NCI-H1105 (cell line): ENCODE measurements at regions not wholly inside any gene's neighbourhood (a gene's known extent, or its start where the extent isn't known, plus 50 kb on each side); places are given as distances from the start of the nearest gene placed in this dataset.
A peak's percentile ranks its signal among the peaks of the same experiment; 100 is the strongest.
"Not testable (repeated sequence)": the region's sequence is repeated elsewhere in the genome, so short reads cannot be mapped to it uniquely, and the experiment has no call there.

Source experiments
- DNase-seq: peaks from one replicate; lab custom pipeline; 2025; lab: John Stamatoyannopoulos, UW

DNA sequence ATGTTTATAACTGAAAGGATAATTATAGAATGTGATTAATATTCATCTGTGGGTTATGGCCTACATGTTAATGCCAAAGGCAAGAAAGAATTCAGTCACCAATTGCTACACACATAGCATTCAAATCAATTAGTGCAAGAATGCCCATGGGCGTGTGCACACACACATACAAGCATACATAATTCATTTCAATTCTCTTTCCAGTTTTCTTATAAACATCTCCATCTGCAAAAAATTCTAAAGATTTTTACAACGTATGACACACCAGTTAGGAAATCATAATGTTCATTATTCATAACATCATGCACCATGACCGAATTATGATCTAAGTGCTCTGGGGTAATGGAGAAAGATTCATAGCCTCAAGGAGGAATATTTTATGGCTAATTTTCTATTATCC lies 111.0 kb upstream of the ADTRP start:
- DNase-seq = no peak

DNA sequence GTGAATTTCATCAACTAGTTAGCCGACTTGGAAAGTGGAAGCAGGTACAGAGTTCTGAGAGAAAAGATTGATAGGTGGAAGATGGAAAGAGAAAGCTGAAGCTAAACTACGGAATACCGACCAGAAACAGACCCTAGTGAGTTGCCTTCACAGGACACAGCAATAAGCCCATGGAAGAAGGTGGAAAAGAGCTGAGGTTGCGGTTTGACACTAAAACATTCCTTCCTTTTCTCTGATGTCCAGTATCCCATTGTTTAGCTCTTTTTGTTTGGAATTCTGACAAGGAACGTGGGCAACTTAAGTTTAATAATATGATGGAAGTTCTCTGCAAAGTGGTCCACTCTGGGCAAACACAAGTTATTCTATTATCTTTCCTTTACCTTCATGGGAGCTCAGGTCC lies 110.1 kb upstream of the ADTRP start:
- DNase-seq = no peak

DNA sequence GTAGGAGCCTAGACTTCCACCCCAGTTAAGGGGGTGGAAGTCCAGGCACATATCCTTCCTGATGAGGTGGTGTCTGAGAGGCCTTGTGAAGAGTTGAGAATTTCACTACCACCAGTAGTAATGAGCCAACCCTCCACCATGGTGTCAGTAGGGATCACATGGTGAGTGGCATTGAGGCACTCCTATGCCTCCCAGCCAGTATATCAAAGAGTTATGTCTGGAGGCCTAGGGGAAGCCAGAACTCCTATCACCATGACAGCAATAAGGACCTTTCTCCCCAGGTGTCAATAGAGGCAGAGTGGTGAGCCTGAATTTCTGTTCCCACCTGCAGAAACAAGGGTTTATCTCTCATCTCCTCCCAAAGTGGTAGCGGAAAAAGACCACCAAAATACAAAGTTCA lies 106.6 kb upstream of the ADTRP start:
- no peak for DNase-seq

DNA sequence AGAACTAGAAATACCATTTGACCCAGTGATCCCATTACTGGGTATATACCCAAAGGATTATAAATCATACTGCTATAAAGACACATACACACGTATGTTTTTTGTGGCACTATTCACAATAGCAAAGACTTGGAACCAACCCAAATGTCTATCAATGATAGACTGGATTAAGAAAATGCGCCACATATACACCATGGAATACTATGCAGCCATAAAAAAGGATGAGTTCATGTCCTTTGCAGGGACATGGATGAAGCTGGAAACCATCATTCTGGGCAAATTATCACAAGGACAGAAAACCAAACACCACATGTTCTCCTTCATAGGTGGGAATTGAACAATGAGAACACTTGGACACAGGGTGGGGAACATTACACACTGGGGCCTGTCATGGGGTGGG lies 104.9 kb upstream of the ADTRP start:
- DNase-seq = not testable (repeated sequence)

DNA sequence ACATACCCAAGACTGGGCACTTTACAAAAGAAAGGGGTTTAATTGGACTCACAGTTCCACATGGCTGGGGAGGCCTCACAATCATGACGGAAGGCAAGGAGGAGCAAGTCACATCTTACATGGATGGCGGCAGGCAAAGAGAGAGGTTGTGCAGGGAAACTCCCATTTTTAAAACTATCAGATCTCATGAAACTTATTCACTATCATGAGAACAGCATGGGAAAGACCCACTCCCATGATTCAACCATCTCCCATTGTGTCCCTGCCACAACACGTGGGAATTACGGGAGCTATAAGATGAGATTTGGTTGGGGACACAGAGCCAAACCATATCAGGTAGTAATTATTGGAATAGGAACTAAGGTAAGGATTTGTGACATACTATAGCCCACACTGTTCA lies 101.6 kb upstream of the ADTRP start:
- DNase-seq = not testable (repeated sequence)

DNA sequence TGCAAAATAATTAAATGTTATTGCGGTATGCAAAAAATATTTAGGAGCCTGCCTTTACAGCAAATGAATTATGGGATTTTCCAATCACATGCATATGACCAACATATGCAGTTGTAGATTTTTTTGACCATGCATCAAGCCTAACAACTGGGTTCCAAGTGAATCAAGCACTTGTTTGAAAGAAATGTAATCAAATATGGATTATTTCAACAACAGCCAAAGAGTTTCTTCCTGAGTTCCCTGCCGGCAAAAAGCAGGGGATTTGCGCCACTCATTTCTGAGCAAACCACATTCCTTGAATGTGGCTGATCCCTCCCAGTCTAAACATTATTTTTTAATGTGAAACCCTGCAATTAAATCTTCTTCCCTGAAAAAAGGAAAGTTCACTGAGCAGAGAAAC lies 100.1 kb upstream of the ADTRP start:
- DNase-seq = no peak

DNA sequence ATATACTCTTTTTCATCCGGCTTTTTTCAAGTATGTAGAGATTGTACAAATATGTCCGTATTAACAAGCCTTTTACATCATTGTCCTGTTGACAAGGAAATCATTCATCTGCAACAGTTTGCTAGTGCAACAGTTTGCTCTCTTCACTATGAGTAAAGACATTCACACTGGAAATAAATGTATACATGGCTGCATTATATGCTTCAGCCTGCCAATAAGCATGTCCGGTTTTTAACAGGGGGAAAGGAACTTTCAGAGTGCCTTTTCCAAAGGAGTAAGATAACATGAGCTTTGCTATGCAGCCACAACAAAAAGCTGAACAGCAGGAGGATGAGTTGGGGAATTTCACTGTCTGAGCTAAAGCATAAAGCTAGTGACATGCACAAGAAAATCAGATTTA lies 99.4 kb upstream of the ADTRP start:
- DNase-seq = no peak

DNA sequence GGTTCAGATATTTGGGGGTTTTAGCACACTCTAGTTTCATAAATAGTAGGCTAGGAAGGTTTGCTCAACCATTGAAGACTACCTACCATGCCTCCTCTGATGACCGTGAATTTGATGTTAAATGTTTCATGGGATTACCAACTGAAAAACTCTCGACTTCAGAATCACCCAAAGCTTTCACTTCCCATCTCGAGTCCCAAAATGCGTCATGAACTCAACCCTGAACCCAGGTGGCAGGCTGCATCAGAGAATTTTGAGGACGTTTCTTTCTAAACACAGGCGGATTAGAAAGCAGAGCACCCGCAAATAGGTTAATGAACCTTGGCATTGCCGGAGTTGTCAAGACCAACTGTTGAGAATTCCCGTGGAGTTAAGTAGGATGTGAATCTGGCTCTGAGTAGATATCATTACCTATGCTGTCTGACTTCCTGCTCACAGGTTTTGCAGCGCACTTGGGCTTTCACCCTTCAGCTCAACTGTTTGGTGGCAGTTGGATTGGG lies 98.4 kb upstream of the ADTRP start:
- DNase-seq = no peak

DNA sequence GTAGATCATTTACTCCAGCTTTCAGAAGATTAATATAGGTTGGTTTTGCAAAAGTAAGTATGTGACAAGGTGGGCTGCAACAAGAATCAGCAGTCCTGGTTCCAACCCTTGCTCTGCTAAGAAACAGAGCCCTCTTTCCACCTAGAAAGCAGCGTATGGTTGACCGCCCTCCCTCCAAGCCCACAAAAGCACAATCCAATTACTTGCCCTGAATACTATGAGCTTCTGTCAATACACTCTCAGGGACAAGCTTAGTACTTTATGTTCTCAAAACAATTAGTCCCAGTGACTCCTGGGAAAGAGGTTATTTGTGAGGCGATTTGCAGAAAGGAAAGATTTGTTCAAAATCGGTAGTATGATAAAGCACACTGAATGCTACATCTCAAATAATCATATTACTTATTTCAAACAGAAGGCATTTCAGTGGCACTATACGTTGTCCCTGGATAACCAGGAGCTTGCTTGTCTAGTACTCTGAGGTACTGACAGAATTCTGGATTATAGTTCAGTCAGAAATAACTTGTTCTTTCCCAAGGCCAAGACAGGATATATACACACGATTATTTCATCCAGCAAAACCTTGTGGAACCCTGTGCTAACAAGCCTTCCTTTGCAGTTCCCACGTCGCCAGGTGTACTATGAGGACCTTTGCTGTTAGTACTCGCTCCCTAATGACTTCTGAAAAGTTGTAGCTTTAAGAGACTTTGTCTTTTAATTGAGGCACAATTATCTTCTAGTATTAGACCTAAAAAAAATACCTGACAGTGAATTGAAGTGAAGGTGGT lies 96.9 kb upstream of the ADTRP start:
- no peak for DNase-seq

DNA sequence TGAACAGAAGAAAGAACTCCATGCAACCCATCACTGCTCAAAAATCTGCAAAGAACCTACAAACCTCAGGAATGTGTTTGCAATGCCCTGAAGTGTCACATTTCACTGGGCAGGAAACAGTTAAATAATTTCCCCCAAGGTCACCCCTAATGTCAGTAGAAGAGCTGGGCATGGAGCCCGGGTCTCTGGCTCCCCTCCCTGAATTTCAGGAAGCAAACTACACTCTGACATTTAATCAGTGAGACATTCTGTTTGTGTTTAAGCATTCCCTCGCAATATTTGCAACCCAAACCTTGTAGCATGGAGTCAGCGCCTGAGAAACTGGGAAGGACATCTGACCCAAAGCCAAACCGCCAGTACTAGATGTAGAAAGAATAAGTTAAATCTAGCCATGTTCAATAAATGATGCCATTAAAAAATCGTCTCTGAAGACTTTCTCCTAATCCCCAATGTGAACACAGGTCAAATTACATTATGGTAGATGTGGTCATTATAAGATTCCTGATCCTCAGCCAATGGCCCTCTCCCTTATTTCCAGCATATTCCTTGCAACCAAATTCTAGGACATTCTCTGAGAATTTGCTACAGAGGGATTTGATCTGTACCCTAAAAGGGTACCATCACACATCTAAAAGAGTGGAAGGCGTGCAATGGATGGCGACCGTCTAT lies 91.2 kb upstream of the ADTRP start:
- DNase-seq = no peak

DNA sequence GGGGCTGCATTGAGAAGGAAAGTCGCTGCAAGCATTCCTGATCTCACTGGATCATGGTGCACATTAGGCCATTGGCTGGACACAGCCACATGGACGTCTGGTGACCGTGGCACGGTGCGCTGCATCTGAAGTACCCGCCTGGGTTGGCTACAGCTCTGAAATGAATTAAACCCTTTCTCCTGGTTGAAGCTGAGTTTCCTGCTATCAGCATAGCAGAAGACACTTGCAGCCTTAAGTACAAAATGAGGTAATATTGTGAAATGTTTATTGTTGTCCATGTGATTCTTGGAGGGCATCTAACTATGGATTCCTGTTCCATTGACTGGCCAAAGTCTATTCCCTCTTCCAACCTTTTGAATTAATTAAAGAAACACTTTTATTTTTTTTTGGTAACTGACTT lies 89.8 kb upstream of the ADTRP start:
- DNase-seq = no peak

DNA sequence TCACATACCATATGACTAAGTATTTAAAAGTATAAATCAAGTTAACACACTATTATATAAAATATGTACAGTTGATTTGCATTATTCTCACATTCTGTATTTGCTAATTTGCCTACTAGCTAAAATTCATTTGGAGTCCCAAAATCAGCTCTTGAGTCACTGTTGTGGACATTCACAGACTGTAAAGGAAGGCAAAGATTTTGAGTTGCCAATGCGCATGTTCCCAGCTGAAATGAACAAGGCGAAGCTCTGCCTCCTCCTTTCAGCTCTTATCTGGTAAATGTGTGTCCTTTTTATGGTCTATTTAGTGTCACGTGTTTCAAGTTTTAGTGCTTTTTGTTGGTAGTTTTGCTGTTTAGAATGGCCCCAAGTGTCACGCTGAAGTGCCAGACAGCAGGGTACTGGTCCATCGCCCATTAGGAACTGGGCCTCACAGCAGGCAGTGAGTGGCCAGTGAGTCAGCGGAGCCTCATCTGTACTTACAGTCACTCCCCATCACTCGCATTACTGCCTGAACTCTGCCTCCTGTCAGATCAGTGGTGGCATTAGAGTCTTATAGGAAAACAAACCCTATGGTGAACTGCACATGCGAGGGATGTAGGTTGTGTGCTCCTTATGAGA lies 87.2 kb upstream of the ADTRP start:
- DNase-seq = no peak

DNA sequence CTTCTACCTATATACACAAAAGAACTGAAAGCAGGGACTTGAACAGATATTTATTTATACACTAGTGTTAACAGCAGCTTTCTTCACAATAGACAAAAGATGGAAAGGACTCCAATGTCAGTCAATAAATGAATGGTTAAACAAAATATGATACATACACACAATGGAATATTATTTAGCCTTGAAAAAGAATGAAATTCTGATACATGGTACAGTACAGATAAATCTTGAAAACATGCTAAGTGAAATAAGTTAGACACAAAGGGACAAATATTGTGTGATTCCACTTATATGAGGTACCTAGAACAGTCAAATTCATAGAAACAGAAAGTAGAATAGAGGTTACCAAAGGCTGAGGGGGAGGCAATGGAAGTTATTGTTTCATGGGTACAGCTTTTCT lies 79.8 kb upstream of the ADTRP start:
- no peak for DNase-seq

DNA sequence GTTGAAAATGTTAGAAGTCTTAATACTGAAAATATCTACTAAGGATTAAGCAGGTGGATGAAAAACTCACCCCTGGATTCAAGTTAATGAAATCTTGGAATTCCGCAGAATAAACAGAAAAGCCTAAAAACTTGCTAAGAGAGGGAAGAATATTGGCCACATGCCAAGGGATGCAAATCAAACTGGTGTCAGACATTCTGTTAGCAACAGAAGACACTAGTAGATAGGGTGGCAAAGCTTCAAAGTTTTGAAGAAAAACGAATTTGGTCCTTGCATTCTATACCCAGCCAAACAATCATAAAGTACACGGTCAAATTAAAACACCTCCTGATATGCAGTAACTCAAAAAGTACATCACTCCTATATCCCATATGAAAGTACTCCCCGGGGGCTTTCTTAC lies 77.1 kb upstream of the ADTRP start:
- DNase-seq = no peak

DNA sequence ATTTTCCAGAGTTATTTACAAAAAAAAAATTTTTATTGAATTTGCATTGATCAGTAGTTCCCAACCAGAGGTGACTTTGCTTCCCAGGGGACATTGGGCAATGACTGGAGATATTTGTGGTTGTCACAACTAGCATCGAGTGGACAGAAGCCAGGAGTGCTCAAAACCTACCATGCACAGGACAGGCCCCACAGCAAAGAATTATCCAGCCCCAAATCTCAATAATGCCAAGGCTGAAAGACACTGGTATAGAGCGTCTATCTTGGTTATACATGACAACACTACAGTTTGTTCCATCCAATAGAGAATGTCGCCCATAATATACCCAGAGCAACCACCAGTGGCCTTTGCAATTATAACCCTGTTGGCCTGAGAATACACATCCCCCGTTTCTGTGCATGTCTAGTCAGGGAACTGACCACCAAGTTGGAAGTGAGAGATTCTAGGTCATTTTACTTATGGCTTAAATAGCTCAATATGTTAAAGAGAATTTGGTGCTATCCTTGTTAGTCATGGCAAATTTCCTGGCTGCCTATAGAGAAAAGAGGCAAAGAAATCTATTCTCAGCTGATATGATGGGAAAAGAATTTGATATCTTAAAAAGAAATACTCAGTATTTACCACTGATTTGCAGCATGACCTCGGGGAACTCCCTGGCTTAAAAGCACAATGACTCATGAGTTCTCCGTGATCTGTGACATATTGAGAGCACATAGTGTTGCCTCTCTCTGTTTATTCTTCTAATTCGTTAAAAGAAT lies 76.0 kb upstream of the ADTRP start:
- DNase-seq = no peak

DNA sequence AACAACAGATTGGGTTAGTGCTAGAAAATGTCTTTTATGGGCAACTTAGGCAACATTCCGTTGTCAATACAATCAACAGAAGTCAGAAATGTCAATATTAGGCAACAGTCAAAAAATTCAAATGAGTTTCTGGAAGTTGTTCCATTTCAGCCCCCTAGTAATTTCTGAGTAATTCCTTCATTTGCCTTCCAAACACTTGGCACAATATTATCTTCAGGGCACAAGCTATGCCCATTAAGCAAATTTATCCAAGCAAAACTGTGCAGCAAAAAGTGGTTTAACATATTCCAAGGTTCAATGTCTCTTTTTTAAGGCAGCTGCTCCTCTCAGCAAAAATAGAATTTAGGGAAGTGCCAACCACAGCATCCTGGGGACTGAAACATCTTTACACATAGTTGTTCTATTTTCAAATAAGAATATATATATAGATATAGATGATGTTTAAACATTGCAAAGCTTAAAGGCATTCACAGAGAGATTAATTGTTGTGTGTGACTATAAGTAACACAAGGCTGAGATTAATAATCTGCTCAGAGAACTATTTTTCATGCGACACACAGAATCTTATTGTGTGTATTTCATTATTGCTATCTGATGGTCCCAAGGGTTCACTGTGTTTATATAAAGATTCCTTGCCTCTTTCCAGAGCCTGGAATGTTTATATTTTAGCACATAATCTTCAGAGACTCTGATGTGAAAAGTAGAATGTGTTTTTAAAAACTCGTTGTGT lies 75.2 kb upstream of the ADTRP start:
- DNase-seq = no peak

DNA sequence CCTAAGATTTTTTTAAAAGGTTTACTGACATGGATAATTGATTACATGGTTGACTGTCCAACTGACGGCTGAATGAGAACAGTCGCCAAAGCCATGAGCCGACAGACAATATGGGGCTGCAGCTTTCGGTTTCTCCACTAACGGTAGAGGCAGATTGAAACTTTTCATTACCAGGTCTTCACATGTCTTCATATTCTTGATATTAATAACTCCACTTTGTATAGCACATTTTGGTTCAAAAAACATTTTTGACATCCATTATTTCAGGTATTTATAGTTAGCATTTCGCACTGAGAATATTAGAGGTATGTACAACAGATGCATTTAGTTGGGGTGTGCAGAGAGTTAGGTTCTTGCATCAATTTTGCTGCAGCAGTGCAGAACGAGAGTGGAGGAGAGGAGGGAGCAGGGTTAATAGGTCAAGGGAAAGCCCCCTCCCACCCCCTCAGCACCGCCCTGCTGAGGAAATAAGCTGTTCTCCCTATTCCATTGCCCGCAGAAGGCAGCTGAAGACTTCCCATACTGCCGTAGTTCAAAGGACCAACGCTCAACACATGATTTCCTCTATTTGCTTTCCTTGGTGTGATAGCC lies 73.6 kb upstream of the ADTRP start:
- no peak for DNase-seq

DNA sequence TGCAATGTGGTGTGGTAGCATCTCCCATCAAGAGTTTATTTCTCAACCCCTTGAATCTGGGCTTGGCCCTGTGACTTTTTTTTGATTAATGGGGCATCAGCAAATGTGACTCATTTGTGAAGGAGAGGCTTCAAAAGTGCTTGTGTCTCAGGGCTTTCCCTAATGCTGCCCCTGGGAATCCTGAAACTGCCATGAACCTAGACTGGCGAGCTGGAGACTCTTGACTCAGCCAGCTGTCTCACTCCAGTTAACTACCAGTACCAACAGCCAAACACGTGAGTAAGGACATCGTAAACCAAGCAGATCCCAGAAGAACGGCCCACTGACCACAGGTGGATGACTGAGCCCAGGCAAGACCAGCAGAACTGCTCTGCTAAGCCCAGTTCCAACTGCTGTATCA lies 72.8 kb upstream of the ADTRP start:
- no peak for DNase-seq

DNA sequence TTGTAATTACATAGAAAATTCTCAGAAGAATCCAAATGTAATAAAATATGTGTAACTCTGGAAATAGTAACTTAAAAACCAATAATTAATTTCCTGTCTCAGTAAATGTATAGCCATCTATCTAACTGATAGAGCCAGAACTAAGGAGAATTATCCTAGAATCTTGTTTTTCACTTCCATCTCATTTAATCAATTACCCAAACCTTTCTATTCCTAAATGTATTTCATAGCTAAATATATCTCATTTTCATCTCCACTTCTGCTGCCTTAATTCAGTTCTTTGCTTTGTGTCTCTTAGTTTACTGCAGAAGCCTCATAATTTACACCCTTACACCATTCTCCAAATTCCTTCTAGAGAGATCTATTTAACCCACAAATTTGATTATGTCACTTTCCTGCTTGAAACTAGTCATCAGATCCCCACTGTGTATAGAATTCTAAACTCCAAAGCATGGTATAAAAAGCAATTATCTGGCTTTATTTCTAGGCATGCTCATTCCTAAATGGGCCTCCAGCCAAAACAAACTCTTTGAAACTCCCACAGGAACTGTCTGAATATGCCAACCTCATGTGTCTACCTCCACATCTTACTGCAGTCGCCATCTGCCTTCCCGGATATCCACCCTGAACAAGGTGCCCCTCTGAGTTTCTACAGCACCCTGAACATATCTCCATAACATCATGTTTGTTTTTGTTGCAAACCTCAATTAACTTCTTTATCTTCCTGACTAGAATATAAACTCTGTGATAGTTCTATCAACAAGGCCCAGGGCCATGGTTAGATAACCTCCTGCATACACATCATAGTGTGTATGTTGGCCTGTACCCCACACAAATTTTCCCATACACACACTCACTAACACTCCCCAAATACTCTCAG lies 70.5 kb upstream of the ADTRP start:
- peak; percentile 69 for DNase-seq

DNA sequence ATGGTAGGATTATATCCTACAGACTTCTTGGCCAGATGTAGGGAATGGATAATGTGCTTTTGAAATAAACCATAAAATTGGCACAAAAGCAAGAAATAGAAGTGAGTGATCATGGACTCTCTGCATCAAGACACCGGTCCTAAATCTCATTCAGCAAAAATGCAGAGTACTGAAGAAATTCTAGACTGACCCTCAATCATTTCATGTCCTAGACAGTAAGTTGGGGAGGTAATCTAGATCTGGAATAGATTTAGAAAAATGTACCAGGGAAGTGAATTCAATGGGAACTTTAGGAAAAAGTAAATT lies 69.7 kb upstream of the ADTRP start:
- no peak for DNase-seq
